Keratinocyte (primary cell): ENCODE measurements at regions not wholly inside any gene's neighbourhood (a gene's known extent, or its start where the extent isn't known, plus 50 kb on each side); places are given as distances from the start of the nearest gene placed in this dataset.

Source experiments
- DNase-seq: peaks from one replicate; pipeline ENCODE4 v3.0.0-alpha.2; 2011; ENCODE audit warnings: low read depth, missing footprints, low spot score
- FAIRE-seq: peaks from 2 replicates; lab custom pipeline; 2011; peaks lifted over from hg19 to GRCh38; lab: Jason Lieb, UNC
- H2AFZ ChIP-seq: 2 replicates; pipeline ENCODE4 v1.6.0; 2012; ENCODE audit warnings: low read length, control low read depth, inconsistent platforms; ENCODE audit not compliant: control insufficient read depth
- H3K27ac ChIP-seq: 2 replicates; pipeline ENCODE4 v1.5.1; 2011; ENCODE audit warnings: low read length; ENCODE audit not compliant: control insufficient read depth, insufficient read depth
- H3K27me3 ChIP-seq: 3 replicates; pipeline ENCODE4 v1.6.0; 2011; ENCODE audit warnings: low read length; ENCODE audit not compliant: control insufficient read depth, insufficient read depth; ENCODE audit errors: extremely low read depth
- H3K36me3 ChIP-seq, 2 experiments: 2 replicates in 1 of 2; 3 replicates in 1 of 2; pipeline ENCODE4 v1.5.1; 2011; ENCODE audit warnings: low read length in 2 of 2, mild to moderate bottlenecking in 1 of 2; ENCODE audit not compliant: control insufficient read depth in 2 of 2, insufficient read depth in 2 of 2; ENCODE audit errors: extremely low read depth in 1 of 2
- H3K4me1 ChIP-seq: 3 replicates; pipeline ENCODE4 v1.5.1; 2011; ENCODE audit warnings: low read length; ENCODE audit not compliant: control insufficient read depth, insufficient read depth; ENCODE audit errors: extremely low read depth
- H3K4me2 ChIP-seq: 3 replicates; pipeline ENCODE4 v1.6.0; 2011; ENCODE audit warnings: low read depth, low read length; ENCODE audit not compliant: control insufficient read depth, insufficient read depth; ENCODE audit errors: extremely low read depth
- H3K4me3 ChIP-seq, 3 experiments: fragments of 200-600 bp in 1 of 3; sonication (generic) in 1 of 3; 2 replicates in 2 of 3; 3 replicates in 1 of 3; pipeline ENCODE4 v1.5.1; 2011 to 2016; ENCODE audit warnings: low read length in 3 of 3, mild to moderate bottlenecking in 3 of 3, control low read depth in 2 of 3, inconsistent platforms in 1 of 3, low read depth in 1 of 3, mixed read lengths in 1 of 3, mixed run types in 1 of 3, moderate library complexity in 1 of 3; ENCODE audit not compliant: control insufficient read depth in 2 of 3, insufficient read depth in 2 of 3; ENCODE audit errors: extremely low read depth in 1 of 3
- H3K79me2 ChIP-seq: 2 replicates; pipeline ENCODE4 v1.6.0; 2012; ENCODE audit warnings: low read length; ENCODE audit not compliant: control insufficient read depth, insufficient read depth
- H3K9ac ChIP-seq: 3 replicates; pipeline ENCODE4 v1.6.0; 2011; ENCODE audit warnings: low read length; ENCODE audit not compliant: control insufficient read depth, insufficient read depth; ENCODE audit errors: extremely low read depth
- H3K9me1 ChIP-seq: 3 replicates; pipeline ENCODE4 v1.6.0; 2011; ENCODE audit warnings: low read length; ENCODE audit not compliant: control insufficient read depth, insufficient read depth; ENCODE audit errors: extremely low read depth
- H3K9me3 ChIP-seq: 2 replicates; pipeline ENCODE4 v1.5.1; 2012; ENCODE audit warnings: low read depth, low read length; ENCODE audit not compliant: control insufficient read depth
- H4K20me1 ChIP-seq: 3 replicates; pipeline ENCODE4 v1.6.0; 2011; ENCODE audit warnings: low read length; ENCODE audit not compliant: control insufficient read depth, insufficient read depth; ENCODE audit errors: extremely low read depth
- EZH2 ChIP-seq: IDR thresholded peaks from one replicate; pipeline ENCODE4 v1.6.1; 2012; ENCODE audit warnings: inconsistent platforms, mild to moderate bottlenecking, low read length, moderate library complexity
- dilution Hi-C: fragments of 300-500 bp; cut with MboI; formaldehyde crosslinking; loops from one replicate; pipeline ENCODE4 v1.7.0; 2020; ENCODE audit warnings: low sequenced_read_pairs; ENCODE audit not compliant: extremely low pct_ligation_motif_present
- TF ChIP-seq, protein P1 (sequence below), 3 experiments: IDR thresholded peaks in 1 of 3; conservative IDR thresholded peaks in 1 of 3; optimal IDR thresholded peaks in 1 of 3; 2 replicates in 2 of 3; 3 replicates in 1 of 3; pipeline versions ENCODE3 to v1.5.1; 2011; ENCODE audit warnings: low read length in 3 of 3, mild to moderate bottlenecking in 3 of 3, moderate library complexity in 2 of 3, control low read depth in 1 of 3, inconsistent platforms in 1 of 3; ENCODE audit not compliant: insufficient read depth in 2 of 3; ENCODE audit errors: extremely low read depth in 1 of 3

DNA sequence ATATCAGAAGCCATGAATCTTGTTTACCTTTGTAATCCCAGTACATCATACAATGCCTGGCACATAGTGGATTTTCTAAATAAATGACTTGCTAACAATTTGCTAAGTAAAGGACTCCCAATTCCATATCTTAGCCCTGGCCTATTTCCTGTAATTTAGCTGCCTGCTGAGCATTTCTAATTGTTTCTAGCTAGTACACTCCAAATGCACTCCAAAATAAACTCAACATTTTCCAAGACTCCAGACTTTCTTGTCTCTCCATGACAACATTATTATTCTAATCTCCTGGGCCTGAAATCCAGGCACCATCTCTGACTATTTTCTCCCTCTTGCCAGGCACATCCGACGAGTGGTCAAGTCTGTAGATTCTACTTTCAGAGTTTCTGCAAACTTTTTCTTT is 773.5 kb downstream of the SQOR start:
- FAIRE-seq (no peak), DNase-seq (no peak)
- Histone ChIP-seq H3K4me3 (no peak overlapping the region), H3K4me2 (no peak overlapping the region), H4K20me1 (no peaks in the 10 kb centered on the region), H3K27me3 (no peaks in the 10 kb centered on the region), H3K9me1 (no peaks in the 10 kb centered on the region), H3K4me1 (no peaks in the 10 kb centered on the region), H2AFZ (no peak overlapping the region), H3K27ac (no peak overlapping the region), H3K79me2 (no peaks in the 10 kb centered on the region), H3K9me3 (no peaks in the 10 kb centered on the region), H3K9ac (no peak overlapping the region), H3K36me3 (no peaks in the 10 kb centered on the region)
- dilution Hi-C loops = no loop called here
- TF ChIP-seq EZH2 = no peak
- TF ChIP-seq, protein P1, sequence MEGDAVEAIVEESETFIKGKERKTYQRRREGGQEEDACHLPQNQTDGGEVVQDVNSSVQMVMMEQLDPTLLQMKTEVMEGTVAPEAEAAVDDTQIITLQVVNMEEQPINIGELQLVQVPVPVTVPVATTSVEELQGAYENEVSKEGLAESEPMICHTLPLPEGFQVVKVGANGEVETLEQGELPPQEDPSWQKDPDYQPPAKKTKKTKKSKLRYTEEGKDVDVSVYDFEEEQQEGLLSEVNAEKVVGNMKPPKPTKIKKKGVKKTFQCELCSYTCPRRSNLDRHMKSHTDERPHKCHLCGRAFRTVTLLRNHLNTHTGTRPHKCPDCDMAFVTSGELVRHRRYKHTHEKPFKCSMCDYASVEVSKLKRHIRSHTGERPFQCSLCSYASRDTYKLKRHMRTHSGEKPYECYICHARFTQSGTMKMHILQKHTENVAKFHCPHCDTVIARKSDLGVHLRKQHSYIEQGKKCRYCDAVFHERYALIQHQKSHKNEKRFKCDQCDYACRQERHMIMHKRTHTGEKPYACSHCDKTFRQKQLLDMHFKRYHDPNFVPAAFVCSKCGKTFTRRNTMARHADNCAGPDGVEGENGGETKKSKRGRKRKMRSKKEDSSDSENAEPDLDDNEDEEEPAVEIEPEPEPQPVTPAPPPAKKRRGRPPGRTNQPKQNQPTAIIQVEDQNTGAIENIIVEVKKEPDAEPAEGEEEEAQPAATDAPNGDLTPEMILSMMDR (optimal IDR thresholded peaks at IDR 0.05 in 1 of 3, IDR thresholded peaks at IDR 0.05 in 1 of 3, conservative IDR thresholded peaks at IDR 0.05 in 1 of 3; ENCODE audit: extremely low read depth in 1 of 3, insufficient read depth in 2 of 3, low read length in 3 of 3) = no peak

- H3K27ac ChIP-seq = no peak overlapping the region
- no peak overlapping the region for H3K9ac ChIP-seq
- TF ChIP-seq EZH2 = no peak
- TF ChIP-seq, protein P1 (optimal IDR thresholded peaks at IDR 0.05 in 1 of 3, IDR thresholded peaks at IDR 0.05 in 1 of 3, conservative IDR thresholded peaks at IDR 0.05 in 1 of 3; ENCODE audit: extremely low read depth in 1 of 3, insufficient read depth in 2 of 3, low read length in 3 of 3) = no peak
- H3K4me1 ChIP-seq = no peaks in the 10 kb centered on the region
- H3K27me3 ChIP-seq = no peaks in the 10 kb centered on the region
- dilution Hi-C loops = no loop called here
- no peaks in the 10 kb centered on the region for H3K9me1 ChIP-seq
- no peaks in the 10 kb centered on the region for H3K36me3 ChIP-seq
- DNase-seq (no peak), FAIRE-seq (no peak)
- H3K4me2 ChIP-seq = no peak overlapping the region
- no peak overlapping the region for H2AFZ ChIP-seq
- no peaks in the 10 kb centered on the region for H4K20me1 ChIP-seq
- H3K9me3 ChIP-seq = no peaks in the 10 kb centered on the region
- no peak overlapping the region for H3K4me3 ChIP-seq
- H3K79me2 ChIP-seq = no peaks in the 10 kb centered on the region
These were observed 775.0 kb downstream of the SQOR start for GRCh38 chr15:46409841-46410301.
